Subcutaneous abdominal adipose tissue (tissue), 5 donors: ENCODE measurements at regions not wholly inside any gene's neighbourhood (a gene's known extent, or its start where the extent isn't known, plus 50 kb on each side); places are given as distances from the start of the nearest gene placed in this dataset.
A peak's percentile ranks its signal among the peaks of the same experiment; 100 is the strongest.

ENCODE experiments used
- H3K27ac ChIP-seq: one replicate; pipeline ENCODE4 v1.7.0; 2013; ENCODE audit warnings: low read depth, mild to moderate bottlenecking, inconsistent platforms, low read length, moderate library complexity
- H3K27me3 ChIP-seq, 5 donors: one replicate each; pipeline ENCODE4 v1.7.0; 2013; ENCODE audit warnings: low read length in 5 of 5, inconsistent platforms in 1 of 5; ENCODE audit not compliant: control insufficient read depth in 5 of 5, insufficient read depth in 4 of 5
- H3K36me3 ChIP-seq, 5 donors: one replicate each; pipeline ENCODE4 v1.7.0; 2013; ENCODE audit warnings: low read length in 5 of 5; ENCODE audit not compliant: control insufficient read depth in 5 of 5, insufficient read depth in 5 of 5
- H3K4me1 ChIP-seq, 5 donors: one replicate each; pipeline ENCODE4 v1.7.0; 2013; ENCODE audit warnings: low read length in 5 of 5, mild to moderate bottlenecking in 3 of 5, moderate library complexity in 1 of 5; ENCODE audit not compliant: control insufficient read depth in 5 of 5, insufficient read depth in 5 of 5
- H3K4me3 ChIP-seq, 5 donors: one replicate each; pipeline ENCODE4 v1.7.0; 2013; ENCODE audit warnings: low read length in 5 of 5, low read depth in 1 of 5
- H3K9ac ChIP-seq, 5 donors: one replicate each; pipeline ENCODE4 v1.7.0; 2013; ENCODE audit warnings: low read length in 5 of 5, mild to moderate bottlenecking in 4 of 5, moderate library complexity in 3 of 5
- H3K9me3 ChIP-seq, 5 donors: one replicate each; pipeline ENCODE4 v1.7.0; 2013; ENCODE audit warnings: low read length in 5 of 5; ENCODE audit not compliant: control insufficient read depth in 5 of 5
- donor health status: healthy.
- donor health status: healthy.
- donor health status: healthy.
- donor health status: healthy.
- donor health status: healthy.

DNA sequence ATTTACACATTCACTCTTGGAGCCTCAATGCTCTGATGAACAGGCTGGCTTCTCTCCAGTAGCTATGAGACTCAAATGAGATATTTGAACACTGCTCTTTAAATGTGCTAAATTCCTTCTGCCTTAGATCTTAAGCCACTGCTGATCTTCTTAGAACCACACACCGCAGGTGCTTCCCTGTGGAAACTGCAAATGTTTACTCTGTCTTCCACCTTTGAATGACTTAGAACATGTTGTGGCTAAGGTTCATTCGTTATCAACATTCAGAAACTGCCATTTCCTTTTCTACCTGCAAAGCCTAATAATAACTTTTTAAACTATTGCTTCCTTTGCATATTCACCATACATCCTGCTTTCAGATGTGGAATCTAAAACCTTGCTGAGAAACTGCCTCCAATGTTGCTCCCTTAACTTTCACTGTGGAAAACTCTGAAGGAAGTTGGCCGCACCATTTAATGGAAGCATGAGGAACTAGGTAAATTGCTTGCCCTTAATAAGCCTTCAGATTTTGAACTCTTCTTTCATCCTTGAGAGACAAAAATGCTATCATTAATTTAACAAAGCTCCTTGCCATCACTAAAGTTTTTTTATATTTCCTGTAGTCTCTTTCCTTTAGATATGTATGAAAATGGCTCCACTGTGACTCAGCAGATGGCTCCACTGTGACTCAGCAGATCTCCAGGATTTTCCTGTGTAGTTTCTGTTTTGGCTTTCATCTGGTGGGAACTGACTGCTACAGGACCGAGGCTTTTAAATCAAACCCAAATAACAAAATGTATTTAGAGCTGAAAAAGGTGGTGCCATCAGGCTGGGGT, 143.8 kb downstream of the TNFSF18 start:
- no peak overlapping the region for H3K27ac ChIP-seq
- no peak overlapping the region for H3K4me3 ChIP-seq
- no peak overlapping the region for H3K9ac ChIP-seq
- H3K9me3 ChIP-seq: peaks cover 0 to 5% (median 0%) of the 10 kb centered on the region in 5 donors
- H3K27me3 ChIP-seq: no peaks in the 10 kb centered on the region
- no peaks in the 10 kb centered on the region for H3K36me3 ChIP-seq
- H3K4me1 ChIP-seq: no peaks in the 10 kb centered on the region

DNA sequence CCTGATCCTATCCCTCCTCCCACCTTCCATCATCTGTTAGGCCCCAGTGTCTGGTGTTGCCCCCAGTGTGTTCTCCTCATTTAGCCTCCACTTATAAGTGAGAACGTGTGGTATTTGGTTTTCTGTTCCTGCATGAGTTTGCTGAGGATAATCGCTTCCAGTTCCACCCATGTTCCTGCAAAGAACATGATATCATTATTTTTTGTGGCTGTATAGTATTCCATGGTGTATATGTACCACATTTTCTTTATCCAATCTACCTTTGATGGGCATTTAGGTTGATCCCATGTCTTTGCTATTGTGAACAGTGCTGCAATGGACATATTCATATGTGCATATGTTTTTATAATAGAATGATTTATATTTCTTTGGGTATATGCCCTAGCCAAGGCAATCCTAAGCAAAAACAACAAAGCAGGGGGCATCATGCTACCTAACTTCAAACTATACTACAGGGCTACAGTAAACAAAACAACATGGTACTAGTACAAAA, 142.9 kb downstream of the TNFSF18 start:
- no peak overlapping the region for H3K9ac ChIP-seq
- H3K36me3 ChIP-seq: no peaks in the 10 kb centered on the region
- no peak overlapping the region for H3K4me3 ChIP-seq
- peaks cover 0 to 9% (median 5%) of the 10 kb centered on the region in 5 donors for H3K9me3 ChIP-seq
- no peak overlapping the region for H3K27ac ChIP-seq
- H3K4me1 ChIP-seq: no peaks in the 10 kb centered on the region
- no peaks in the 10 kb centered on the region for H3K27me3 ChIP-seq

DNA sequence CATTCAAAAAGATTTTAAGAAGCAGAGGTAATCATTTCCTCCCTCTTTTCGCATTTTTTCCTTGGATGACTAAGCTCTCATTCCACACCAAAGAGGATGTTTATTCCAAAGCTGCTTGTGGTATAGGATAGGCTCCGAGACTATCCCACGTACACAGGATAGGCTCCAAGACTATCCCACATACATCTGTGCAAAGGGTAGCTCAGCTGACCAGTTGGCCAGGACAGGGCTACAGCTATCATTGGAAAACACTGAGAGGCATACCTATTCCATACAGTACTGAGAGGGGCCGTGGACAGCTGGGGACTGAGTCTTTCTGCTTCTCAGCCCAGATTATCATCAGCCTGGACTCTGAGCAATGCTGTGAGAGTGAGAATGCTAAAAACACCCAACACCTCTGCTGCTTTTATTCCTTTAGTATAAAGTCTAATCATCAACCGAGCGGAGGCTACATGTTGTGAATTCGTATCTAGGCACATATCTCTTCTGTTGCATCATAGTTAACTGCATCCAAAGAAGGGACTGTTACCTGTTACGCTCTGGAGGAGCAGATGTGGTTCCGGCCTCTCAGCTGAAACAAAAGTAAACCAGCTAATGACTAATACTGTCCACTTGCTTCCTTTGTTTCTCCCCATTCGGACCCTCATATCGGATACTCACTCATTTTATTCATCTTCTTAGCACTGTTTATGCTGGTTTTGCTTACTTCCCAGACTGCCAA, 141.0 kb downstream of the TNFSF18 start:
- Histone ChIP-seq H3K4me1 (peaks cover 0 to 1% (median 0%) of the 10 kb centered on the region in 5 donors), H3K36me3 (no peaks in the 10 kb centered on the region), H3K9me3 (peaks cover 0 to 15% (median 9%) of the 10 kb centered on the region in 5 donors), H3K4me3 (no peak overlapping the region), H3K9ac (no peak overlapping the region), H3K27ac (no peak overlapping the region), H3K27me3 (no peaks in the 10 kb centered on the region)

DNA sequence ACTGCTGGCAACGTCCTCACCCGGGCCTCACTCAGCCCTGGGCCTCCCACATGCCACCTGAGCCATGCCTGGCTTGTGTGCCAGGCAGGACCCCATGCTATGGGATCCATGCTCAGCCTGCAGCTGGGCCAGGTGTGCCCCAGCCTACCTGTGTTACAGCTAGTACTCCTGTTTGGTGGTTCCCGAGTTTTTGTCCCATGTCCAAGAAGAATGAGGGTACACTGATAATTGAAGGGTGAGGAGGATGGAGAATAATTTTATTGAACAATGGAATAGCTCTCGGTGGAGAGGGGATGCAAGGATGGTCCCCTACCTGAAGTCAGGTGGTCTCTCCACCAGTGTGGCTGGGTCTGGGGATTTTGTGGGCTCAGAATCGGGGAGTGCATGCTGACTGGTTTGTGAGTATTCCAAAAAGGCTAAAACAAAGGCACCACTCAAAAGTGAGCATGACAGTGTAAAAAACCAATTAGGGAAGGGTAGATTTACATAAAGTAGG, 137.9 kb downstream of the TNFSF18 start:
- Histone ChIP-seq H3K9me3 (peaks cover 0 to 14% (median 9%) of the 10 kb centered on the region in 5 donors), H3K4me1 (peaks cover 0 to 4% (median 0%) of the 10 kb centered on the region in 5 donors), H3K27ac (no peak overlapping the region), H3K27me3 (no peaks in the 10 kb centered on the region), H3K4me3 (peak overlapping the region in 1 of 5 donors; percentile 21), H3K36me3 (no peaks in the 10 kb centered on the region), H3K9ac (no peak overlapping the region)

DNA sequence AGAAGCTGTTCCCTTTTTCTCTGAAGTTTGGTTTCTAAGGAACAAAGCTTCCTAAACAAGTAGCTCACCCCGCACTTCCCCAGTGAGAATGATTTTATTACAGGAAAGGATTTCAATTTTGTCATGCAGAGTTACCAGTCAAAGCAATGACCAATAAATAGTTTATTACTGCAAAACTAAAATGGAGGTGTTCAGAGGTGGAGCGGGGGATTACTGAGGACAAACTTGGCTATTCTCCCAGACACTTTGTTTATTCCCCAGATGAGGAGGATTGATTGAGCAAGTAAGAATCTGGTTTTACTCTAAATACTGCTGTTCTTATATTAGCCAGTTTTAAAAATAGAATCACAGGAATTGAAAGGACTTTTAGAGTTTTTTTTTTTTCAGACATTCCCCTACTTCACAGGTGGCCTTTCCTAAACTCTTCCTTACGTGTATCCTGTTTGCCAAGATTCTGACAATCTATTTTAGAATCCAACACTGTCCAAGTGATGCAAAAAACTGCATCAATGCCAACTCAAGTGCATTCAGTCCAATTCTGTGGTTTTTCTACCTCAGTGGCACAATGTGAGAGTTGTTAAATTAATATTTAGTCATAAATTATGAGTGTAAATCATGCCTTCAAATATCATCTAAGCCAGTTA, 136.1 kb downstream of the TNFSF18 start:
- no peak overlapping the region for H3K9ac ChIP-seq
- no peak overlapping the region for H3K27ac ChIP-seq
- peaks cover 0 to 4% (median 0%) of the 10 kb centered on the region in 5 donors for H3K4me1 ChIP-seq

DNA sequence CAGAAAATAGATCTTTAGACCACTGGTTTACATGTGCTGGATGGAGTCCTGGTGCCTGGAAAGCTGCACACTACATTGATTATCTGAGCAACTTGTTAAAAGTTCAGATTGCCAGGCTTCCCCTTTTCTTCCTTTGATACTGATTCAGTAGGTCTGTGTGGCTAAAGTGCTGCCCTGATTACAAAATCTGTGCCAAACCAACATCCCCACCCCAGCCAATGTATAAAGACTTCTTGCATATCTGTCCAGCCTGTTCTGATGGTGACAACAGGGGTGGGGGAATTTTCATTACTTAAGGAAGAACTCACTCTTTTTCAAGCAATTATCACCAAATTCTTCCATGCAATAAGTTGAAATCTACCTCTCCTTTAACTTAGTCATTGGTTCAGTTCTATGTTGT, 135.5 kb downstream of the TNFSF18 start:
- H3K27me3 ChIP-seq: peaks cover 0 to 2% (median 0%) of the 10 kb centered on the region in 5 donors
- no peak overlapping the region for H3K9ac ChIP-seq
- no peaks in the 10 kb centered on the region for H3K36me3 ChIP-seq
- no peak overlapping the region for H3K4me3 ChIP-seq
- peaks cover 0 to 4% (median 0%) of the 10 kb centered on the region in 5 donors for H3K4me1 ChIP-seq
- H3K27ac ChIP-seq: no peak overlapping the region
- H3K9me3 ChIP-seq: peaks cover 0 to 12% (median 9%) of the 10 kb centered on the region in 5 donors

More for the DNA sequence above, 136.1 kb downstream of the TNFSF18 start:
- Histone ChIP-seq H3K4me3 (no peak overlapping the region), H3K9me3 (peaks cover 0 to 12% (median 9%) of the 10 kb centered on the region in 5 donors), H3K36me3 (no peaks in the 10 kb centered on the region), H3K27me3 (no peaks in the 10 kb centered on the region)

DNA sequence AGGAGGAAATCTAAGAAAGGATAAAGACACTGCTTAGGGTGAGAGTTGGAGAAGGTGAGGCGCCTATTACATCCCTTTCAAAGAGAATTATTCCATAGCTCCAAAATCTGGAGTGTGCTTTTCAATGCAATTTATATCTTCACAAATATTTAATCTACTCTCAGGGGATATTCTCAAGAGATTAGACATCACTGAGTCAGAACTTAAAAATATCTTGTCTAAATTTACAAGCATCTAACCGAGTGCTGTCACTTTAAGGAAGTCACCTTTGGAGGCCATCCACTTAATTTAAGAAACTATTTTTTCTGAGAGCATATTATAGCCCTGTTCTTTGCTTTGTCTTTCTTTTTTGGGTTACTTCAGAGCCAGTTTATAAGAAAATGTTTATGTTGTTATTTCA, 134.6 kb downstream of the TNFSF18 start:
- H3K4me1 ChIP-seq: peaks cover 0 to 4% (median 0%) of the 10 kb centered on the region in 5 donors

DNA sequence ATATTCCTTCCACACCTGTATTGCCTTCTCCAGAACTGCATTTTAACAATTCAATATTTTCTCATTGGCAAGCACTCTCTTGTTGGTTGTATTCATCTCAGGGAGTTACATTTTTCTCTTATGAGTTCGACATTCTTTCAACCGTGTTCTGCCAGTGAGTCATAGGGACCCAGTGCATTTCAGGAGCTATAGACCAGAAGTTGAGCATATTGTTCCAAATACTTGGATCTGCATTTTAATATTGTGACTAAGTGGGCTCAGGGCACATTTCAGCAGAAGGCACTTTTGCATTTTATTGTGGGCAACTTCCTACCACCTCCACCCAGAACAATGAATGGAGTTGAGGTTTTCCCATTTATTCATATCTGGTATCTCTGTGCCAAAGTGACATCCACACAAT, 132.8 kb downstream of the TNFSF18 start:
- H3K9ac ChIP-seq: no peak overlapping the region
- no peaks in the 10 kb centered on the region for H3K36me3 ChIP-seq
- H3K27me3 ChIP-seq: peaks cover 0 to 2% (median 0%) of the 10 kb centered on the region in 5 donors
- peaks cover 0 to 4% (median 0%) of the 10 kb centered on the region in 5 donors for H3K4me1 ChIP-seq
- no peak overlapping the region for H3K4me3 ChIP-seq
- peaks cover 0 to 6% (median 3%) of the 10 kb centered on the region in 5 donors for H3K9me3 ChIP-seq
- H3K27ac ChIP-seq: no peak overlapping the region

More for the DNA sequence above, 134.6 kb downstream of the TNFSF18 start:
- H3K4me3 ChIP-seq: no peak overlapping the region
- H3K9me3 ChIP-seq: peaks cover 0 to 12% (median 9%) of the 10 kb centered on the region in 5 donors
- H3K27me3 ChIP-seq: peaks cover 0 to 2% (median 0%) of the 10 kb centered on the region in 5 donors
- H3K36me3 ChIP-seq: no peaks in the 10 kb centered on the region
- H3K27ac ChIP-seq: no peak overlapping the region
- no peak overlapping the region for H3K9ac ChIP-seq

DNA sequence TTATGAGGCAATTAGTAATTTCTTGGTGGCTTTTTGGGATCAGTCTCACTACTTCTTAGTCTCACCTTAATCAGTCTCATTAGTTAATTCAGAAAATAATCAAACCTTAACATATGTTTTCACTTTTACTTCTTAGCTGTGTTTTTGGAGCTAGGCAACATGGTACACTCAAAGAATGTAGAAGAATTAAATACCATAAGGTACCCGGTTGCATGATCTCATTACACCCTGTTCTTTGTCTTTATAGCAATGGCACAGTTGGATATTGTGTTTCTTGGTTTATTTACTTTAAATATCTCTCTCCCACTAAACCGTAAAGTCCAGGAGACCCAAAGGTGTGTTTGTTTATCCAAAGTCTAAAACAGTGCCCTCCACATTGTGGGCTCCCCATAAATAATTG, 132.3 kb downstream of the TNFSF18 start:
- Histone ChIP-seq H3K27me3 (peaks cover 0 to 2% (median 0%) of the 10 kb centered on the region in 5 donors), H3K4me3 (no peak overlapping the region), H3K36me3 (no peaks in the 10 kb centered on the region), H3K9ac (no peak overlapping the region), H3K4me1 (peaks cover 0 to 4% (median 0%) of the 10 kb centered on the region in 5 donors), H3K27ac (no peak overlapping the region), H3K9me3 (peaks cover 0 to 1% (median 0%) of the 10 kb centered on the region in 5 donors)
